Peyer's patch (tissue), 4 donors: ENCODE measurements at regions not wholly inside any gene's neighbourhood (a gene's known extent, or its start where the extent isn't known, plus 50 kb on each side); places are given as distances from the start of the nearest gene placed in this dataset.

Source experiments
- CTCF ChIP-seq, 6 experiments: fragments of 450-650 bp in 4 of 6; fragments of 200-600 bp in 2 of 6; sonication (generic) in 1 of 6; IDR thresholded peaks; one replicate each; pipeline ENCODE4 v1.5.1; 2017 to 2019; ENCODE audit warnings: antibody characterized with exemption in 6 of 6, mild to moderate bottlenecking in 3 of 6, moderate library complexity in 1 of 6
- POLR2A ChIP-seq, 2 donors: fragments of 450-650 bp; IDR thresholded peaks; one replicate each; pipeline ENCODE4 v1.5.1; 2017; ENCODE audit warnings: antibody characterized with exemption in 2 of 2, mild to moderate bottlenecking in 2 of 2, moderate library complexity in 2 of 2

- TF ChIP-seq CTCF (IDR thresholded peaks at IDR 0.05) (no peak), POLR2A (IDR thresholded peaks at IDR 0.05) (no peak)
Measured at GRCh38 chr20:51910321-51911050, 108.2 kb upstream of the SALL4 start.
